ENCODE measurements at regions not wholly inside any gene's neighbourhood (a gene's known extent, or its start where the extent isn't known, plus 50 kb on each side); places are given as distances from the start of the nearest gene placed in this dataset.
"Not testable (repeated sequence)": the region's sequence is repeated elsewhere in the genome, so short reads cannot be mapped to it uniquely, and the experiment has no call there.

GRCh38 chr20:53782612-53783246 lies 189.1 kb upstream of the ZNF217 start:
- in situ Hi-C loops (cut with MboI; ENCODE audit: low sequenced_read_pairs in 4 of 4) (no loop called here), intact Hi-C loops (cut with DNase I; ENCODE audit: low total_unique reads) (no loop called here)
- Histone ChIP-seq H3K9me3 (no peaks in the 10 kb centered on the region), H3K36me3 (no peaks in the 10 kb centered on the region), H3K27me3 (no peaks in the 10 kb centered on the region), H3K4me3 (no peak overlapping the region), H3K27ac (no peak overlapping the region), H3K4me1 (no peaks in the 10 kb centered on the region)
- no peak for DNase-seq
- TF ChIP-seq CTCF (IDR thresholded peaks at IDR 0.05 in 4 of 5, conservative IDR thresholded peaks at IDR 0.05 in 1 of 5) = no peak
- no peak for TF ChIP-seq POLR2A (IDR thresholded peaks at IDR 0.05)
- no peak for ATAC-seq

GRCh38 chr20:53779822-53780221 lies 186.2 kb upstream of the ZNF217 start:
- in situ Hi-C loops (cut with MboI; ENCODE audit: low sequenced_read_pairs in 4 of 4) = no loop called here
- intact Hi-C loops (cut with DNase I; ENCODE audit: low total_unique reads) = no loop called here
- no peaks in the 10 kb centered on the region for H3K9me3 ChIP-seq
- no peak overlapping the region for H3K27ac ChIP-seq
- no peak overlapping the region for H3K4me3 ChIP-seq
- no peaks in the 10 kb centered on the region for H3K36me3 ChIP-seq
- H3K4me1 ChIP-seq = no peaks in the 10 kb centered on the region
- H3K27me3 ChIP-seq = no peaks in the 10 kb centered on the region
- no peak for ATAC-seq
- TF ChIP-seq POLR2A (IDR thresholded peaks at IDR 0.05) (no peak), CTCF (IDR thresholded peaks at IDR 0.05 in 4 of 5, conservative IDR thresholded peaks at IDR 0.05 in 1 of 5) (no peak)
- no peak for DNase-seq

- intact Hi-C loops (cut with DNase I; ENCODE audit: low total_unique reads) (no loop called here), in situ Hi-C loops (cut with MboI; ENCODE audit: low sequenced_read_pairs in 4 of 4) (no loop called here)
- no peak for DNase-seq
- Histone ChIP-seq H3K27ac (no peak overlapping the region), H3K9me3 (no peaks in the 10 kb centered on the region), H3K4me3 (no peak overlapping the region), H3K36me3 (no peaks in the 10 kb centered on the region), H3K4me1 (peaks cover 0 to 5% of the 10 kb centered on the region in 2 donors), H3K27me3 (no peaks in the 10 kb centered on the region)
- TF ChIP-seq POLR2A (IDR thresholded peaks at IDR 0.05) = no peak
- no peak for TF ChIP-seq CTCF (IDR thresholded peaks at IDR 0.05 in 4 of 5, conservative IDR thresholded peaks at IDR 0.05 in 1 of 5)
- no peak for ATAC-seq
Measured at GRCh38 chr20:53778736-53779135, 185.1 kb upstream of the ZNF217 start.

GRCh38 chr20:53778041-53778516 lies 184.4 kb upstream of the ZNF217 start:
- DNase-seq (peak; percentile 61 to 83), ATAC-seq (peak; percentile 98 to 99)
- Histone ChIP-seq H3K36me3 (no peaks in the 10 kb centered on the region), H3K4me3 (no peak overlapping the region), H3K4me1 (peaks cover 0 to 7% of the 10 kb centered on the region in 2 donors), H3K9me3 (no peaks in the 10 kb centered on the region), H3K27me3 (no peaks in the 10 kb centered on the region), H3K27ac (peak overlapping the region in 2 of 4 donors; percentile 62 to 64)
- no peak for TF ChIP-seq CTCF (IDR thresholded peaks at IDR 0.05 in 4 of 5, conservative IDR thresholded peaks at IDR 0.05 in 1 of 5)
- TF ChIP-seq POLR2A (IDR thresholded peaks at IDR 0.05) = no peak
- in situ Hi-C loops (cut with MboI; ENCODE audit: low sequenced_read_pairs in 4 of 4) (no loop called here), intact Hi-C loops (cut with DNase I; ENCODE audit: low total_unique reads) (no loop called here)

- H3K36me3 ChIP-seq; H3K9me3 ChIP-seq; H3K4me3 ChIP-seq; in situ Hi-C loops (cut with MboI; ENCODE audit: low sequenced_read_pairs in 4 of 4); intact Hi-C loops (cut with DNase I; ENCODE audit: low total_unique reads); DNase-seq; ATAC-seq; H3K27me3 ChIP-seq; H3K4me1 ChIP-seq: not testable (repeated sequence)
- H3K27ac ChIP-seq = peak overlapping the region in 1 of 4 donors; percentile 64
Measured at GRCh38 chr20:53777402-53777801, 183.8 kb upstream of the ZNF217 start.

Measured in gastrocnemius medialis (tissue), 4 donors.